ENCODE measurements at regions not wholly inside any gene's neighbourhood (a gene's known extent, or its start where the extent isn't known, plus 50 kb on each side); places are given as distances from the start of the nearest gene placed in this dataset.

DNA sequence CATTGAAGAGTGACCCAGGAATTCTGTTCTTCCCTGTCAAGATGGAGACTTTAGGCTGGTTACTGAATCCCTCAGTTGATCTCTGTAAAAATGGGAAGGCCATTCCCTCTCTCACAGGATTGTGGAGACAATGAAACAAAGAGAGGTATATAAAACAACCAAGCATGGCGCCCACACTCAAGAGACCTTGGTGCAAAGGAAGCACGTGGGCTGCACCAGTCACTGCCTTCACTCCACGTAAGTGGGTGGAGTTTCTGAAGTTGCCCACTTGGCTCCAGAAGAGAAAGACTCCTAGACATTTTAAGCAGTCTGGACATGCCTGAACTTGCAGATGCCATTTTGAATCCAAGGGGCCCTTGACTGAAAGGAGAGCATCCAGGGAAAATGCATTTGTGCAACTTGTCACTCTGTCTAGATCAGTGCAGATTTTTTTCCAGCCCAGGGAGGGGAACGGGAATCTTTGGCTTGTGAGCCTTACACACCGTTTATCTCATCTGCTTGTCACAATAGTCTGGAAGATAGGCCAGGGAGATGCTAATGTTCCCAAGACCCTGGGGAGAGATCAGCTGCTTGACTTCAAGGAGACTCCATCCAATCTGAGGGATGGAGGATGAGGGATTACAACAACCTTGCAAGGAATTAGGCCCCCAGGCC lies 96.9 kb upstream of the TBX3 start:
- Histone ChIP-seq H3K27me3 (replicated peaks in 1 of 4; ENCODE audit: control insufficient read depth in 3 of 4, extremely low read depth in 1 of 4, insufficient read depth in 3 of 4, low read length in 3 of 4) (no peaks in the 10 kb centered on the region), H3K23ac (ENCODE audit: insufficient read length) (no peak overlapping the region), H3K4me2 (ENCODE audit: insufficient read depth in 1 of 2, low read depth in 2 of 2, low read length in 2 of 2) (no peak overlapping the region), H3K27ac (ENCODE audit: low read depth, low read length) (no peak overlapping the region), H2AK5ac (ENCODE audit: low read depth, low read length) (no peak overlapping the region), H2AFZ (ENCODE audit: low read length) (peak overlapping the region; percentile 64; the same call in 1 of the 2 replicates), H3K56ac (replicated peaks; ENCODE audit: insufficient read length, low read depth, low read length) (no peak overlapping the region), H4K5ac (ENCODE audit: insufficient read length, low read depth, low read length) (no peak overlapping the region), H3K18ac (ENCODE audit: extremely low read depth, low read length) (no peak overlapping the region), H4K20me1 (replicated peaks in 1 of 2; ENCODE audit: control insufficient read depth in 1 of 2, insufficient read depth in 2 of 2, low read length in 2 of 2) (no peaks in the 10 kb centered on the region), H4K91ac (replicated peaks; ENCODE audit: insufficient read length, low read length) (no peak overlapping the region), H2BK120ac (replicated peaks; ENCODE audit: low read depth, low read length) (no peak overlapping the region), H3K79me1 (ENCODE audit: low read depth, low read length) (no peaks in the 10 kb centered on the region), H2BK12ac (ENCODE audit: low read depth, low read length) (no peak overlapping the region), H2BK15ac (ENCODE audit: low read length) (no peak overlapping the region), H3K9me3 (ENCODE audit: insufficient read depth in 2 of 2, low read depth in 1 of 2, low read length in 1 of 2) (no peaks in the 10 kb centered on the region), H3K23me2 (ENCODE audit: low read depth, low read length) (no peaks in the 10 kb centered on the region), H2BK20ac (ENCODE audit: low read length) (no peak overlapping the region), H3K4me1 (replicated peaks in 1 of 4; ENCODE audit: control insufficient read depth in 3 of 4, insufficient read depth in 4 of 4, low read length in 3 of 4) (no peaks in the 10 kb centered on the region; a peak in 2 of 7 replicates), H3K14ac (ENCODE audit: insufficient read length) (no peak overlapping the region), H4K8ac (ENCODE audit: extremely low read depth, insufficient read depth, low read length) (no peak overlapping the region), H3K79me2 (ENCODE audit: control insufficient read depth in 1 of 2, insufficient read depth in 2 of 2, low read length in 2 of 2) (no peaks in the 10 kb centered on the region), H3K4ac (replicated peaks; ENCODE audit: insufficient read length, low read depth, low read length) (no peak overlapping the region), H3K9ac (replicated peaks in 1 of 4; ENCODE audit: extremely low read depth in 1 of 4, low read depth in 3 of 4, low read length in 3 of 4) (no peak overlapping the region), H3K4me3 (ENCODE audit: extremely low read depth in 1 of 4, insufficient read depth in 2 of 4, low read depth in 3 of 4, low read length in 4 of 4) (no peak overlapping the region), H2BK5ac (ENCODE audit: low read depth, low read length) (no peak overlapping the region), H3K36me3 (ENCODE audit: control insufficient read depth in 2 of 4, insufficient read depth in 4 of 4, low read length in 3 of 4) (no peaks in the 10 kb centered on the region)
- CTCF ChIA-PET (ENCODE audit: partially characterized antibody), result no interaction called here
- POLR2A ChIA-PET (ENCODE audit: partially characterized antibody), result no interaction called here
- 86% methylated on average over 5 of the region's 5 CpGs; no CpG with 5 or more reads in 1 of the 2 experiments for WGBS, 2 experiments (ENCODE audit: extremely low coverage in 1 of 2, insufficient coverage in 1 of 2, insufficient read length in 1 of 2, insufficient replicate concordance in 2 of 2, low coverage in 1 of 2, low lambda C conversion rate in 2 of 2, missing lambda C conversion rate in 1 of 2)
- FAIRE-seq, result no peak
- no peak for DNase-seq (ENCODE audit: low read depth in 1 of 2, low spot score in 2 of 2)
- TF ChIP-seq BRCA1 (IDR thresholded peaks at IDR 0.05; ENCODE audit: low read depth, low read length) (no peak), RBBP5 (IDR thresholded peaks at IDR 0.05; ENCODE audit: borderline replicate concordance, low read depth, low read length) (no peak), ATF2 (IDR thresholded peaks at IDR 0.05; ENCODE audit: low read length) (no peak), FOSL1 (IDR thresholded peaks at IDR 0.05; ENCODE audit: insufficient read depth, low read depth, low read length) (no peak), TBP (IDR thresholded peaks at IDR 0.05; ENCODE audit: low read depth, low read length) (no peak)

Measured in H1 (cell line).